ENCODE measurements at regions not wholly inside any gene's neighbourhood (a gene's known extent, or its start where the extent isn't known, plus 50 kb on each side); places are given as distances from the start of the nearest gene placed in this dataset.

GRCh38 chr11:97502201-97502600 is 1112.4 kb downstream of the JRKL start:
- intact Hi-C loops (cut with DNase I; ENCODE audit: low total_unique reads) = no loop called here
- Histone ChIP-seq H3K9me3 (peaks cover 0 to 27% (median 11%) of the 10 kb centered on the region in 8 donors), H3K27me3 (replicated peaks in 1 of 7) (no peaks in the 10 kb centered on the region), H3K27ac (no peak overlapping the region), H3K4me1 (no peaks in the 10 kb centered on the region), H3K4me3 (no peak overlapping the region), H3K36me3 (no peaks in the 10 kb centered on the region)
- TF ChIP-seq POLR2A (IDR thresholded peaks at IDR 0.05) (no peak), POLR2AphosphoS5 (IDR thresholded peaks at IDR 0.05) (no peak)
- TF ChIP-seq, protein P1, sequence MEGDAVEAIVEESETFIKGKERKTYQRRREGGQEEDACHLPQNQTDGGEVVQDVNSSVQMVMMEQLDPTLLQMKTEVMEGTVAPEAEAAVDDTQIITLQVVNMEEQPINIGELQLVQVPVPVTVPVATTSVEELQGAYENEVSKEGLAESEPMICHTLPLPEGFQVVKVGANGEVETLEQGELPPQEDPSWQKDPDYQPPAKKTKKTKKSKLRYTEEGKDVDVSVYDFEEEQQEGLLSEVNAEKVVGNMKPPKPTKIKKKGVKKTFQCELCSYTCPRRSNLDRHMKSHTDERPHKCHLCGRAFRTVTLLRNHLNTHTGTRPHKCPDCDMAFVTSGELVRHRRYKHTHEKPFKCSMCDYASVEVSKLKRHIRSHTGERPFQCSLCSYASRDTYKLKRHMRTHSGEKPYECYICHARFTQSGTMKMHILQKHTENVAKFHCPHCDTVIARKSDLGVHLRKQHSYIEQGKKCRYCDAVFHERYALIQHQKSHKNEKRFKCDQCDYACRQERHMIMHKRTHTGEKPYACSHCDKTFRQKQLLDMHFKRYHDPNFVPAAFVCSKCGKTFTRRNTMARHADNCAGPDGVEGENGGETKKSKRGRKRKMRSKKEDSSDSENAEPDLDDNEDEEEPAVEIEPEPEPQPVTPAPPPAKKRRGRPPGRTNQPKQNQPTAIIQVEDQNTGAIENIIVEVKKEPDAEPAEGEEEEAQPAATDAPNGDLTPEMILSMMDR (IDR thresholded peaks at IDR 0.05 in 8 of 11, conservative IDR thresholded peaks at IDR 0.05 in 3 of 11) = no peak
- no peak for DNase-seq
- 61 to 81% (median 68%) methylated on average over 1 of the region's 1 CpG for WGBS, 5 donors

- TF ChIP-seq, protein P1 (IDR thresholded peaks at IDR 0.05 in 8 of 11, conservative IDR thresholded peaks at IDR 0.05 in 3 of 11) = no peak
- TF ChIP-seq POLR2A (IDR thresholded peaks at IDR 0.05) (no peak), POLR2AphosphoS5 (IDR thresholded peaks at IDR 0.05) (no peak)
- WGBS, 5 donors = 62 to 84% (median 76%) methylated on average over 5 of the region's 5 CpGs
- DNase-seq = no peak
- intact Hi-C loops (cut with DNase I; ENCODE audit: low total_unique reads) = no loop called here
- no peak overlapping the region for H3K27ac ChIP-seq
- no peaks in the 10 kb centered on the region for H3K4me1 ChIP-seq
- H3K4me3 ChIP-seq = no peak overlapping the region
- no peaks in the 10 kb centered on the region for H3K27me3 ChIP-seq (replicated peaks in 1 of 7)
- H3K9me3 ChIP-seq = peaks cover 0 to 15% (median 4%) of the 10 kb centered on the region in 8 donors
- no peaks in the 10 kb centered on the region for H3K36me3 ChIP-seq
Measured at GRCh38 chr11:97506076-97506759, 1116.4 kb downstream of the JRKL start.

- no peaks in the 10 kb centered on the region for H3K36me3 ChIP-seq
- H3K9me3 ChIP-seq = peaks cover 0 to 28% (median 5%) of the 10 kb centered on the region in 8 donors
- no peak for TF ChIP-seq POLR2AphosphoS5 (IDR thresholded peaks at IDR 0.05)
- TF ChIP-seq, protein P1 (IDR thresholded peaks at IDR 0.05 in 8 of 11, conservative IDR thresholded peaks at IDR 0.05 in 3 of 11) = no peak
- 40 to 57% (median 43%) methylated on average over 1 of the region's 1 CpG for WGBS, 5 donors
- no peak overlapping the region for H3K27ac ChIP-seq
- no peaks in the 10 kb centered on the region for H3K4me1 ChIP-seq
- intact Hi-C loops (cut with DNase I; ENCODE audit: low total_unique reads) = no loop called here
- H3K27me3 ChIP-seq (replicated peaks in 1 of 7) = no peaks in the 10 kb centered on the region
- DNase-seq = no peak
- H3K4me3 ChIP-seq = no peak overlapping the region
Measured at GRCh38 chr11:97514446-97514845, 1124.6 kb downstream of the JRKL start.

DNA sequence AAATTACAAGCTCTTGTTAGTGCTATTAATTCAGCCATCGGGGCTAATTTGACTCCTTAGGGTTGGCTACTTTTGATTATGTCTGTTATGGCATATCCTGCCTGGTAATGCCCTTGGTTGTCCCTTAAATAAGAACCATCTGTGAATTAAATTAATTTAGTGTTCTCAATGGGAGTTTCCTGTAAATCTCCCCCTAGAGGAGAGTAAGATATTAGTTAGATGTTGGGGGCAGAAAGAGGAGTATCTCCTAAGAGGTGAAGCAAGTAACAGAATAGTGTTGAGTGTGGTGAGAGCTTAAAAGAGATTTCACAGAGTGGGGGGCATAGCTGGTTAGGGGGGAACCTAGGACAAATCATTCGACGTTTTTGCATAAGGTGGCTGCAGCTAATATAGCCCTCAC is 1126.9 kb downstream of the JRKL start:
- H3K27ac ChIP-seq = no peak overlapping the region
- no peaks in the 10 kb centered on the region for H3K36me3 ChIP-seq
- 73 to 91% (median 78%) methylated on average over 3 of the region's 3 CpGs for WGBS, 5 donors
- H3K9me3 ChIP-seq = peaks cover 0 to 33% (median 13%) of the 10 kb centered on the region in 8 donors
- intact Hi-C loops (cut with DNase I; ENCODE audit: low total_unique reads) = no loop called here
- no peak for TF ChIP-seq POLR2AphosphoS5 (IDR thresholded peaks at IDR 0.05)
- TF ChIP-seq, protein P1 (IDR thresholded peaks at IDR 0.05 in 8 of 11, conservative IDR thresholded peaks at IDR 0.05 in 3 of 11) = no peak
- no peaks in the 10 kb centered on the region for H3K4me1 ChIP-seq
- no peak for DNase-seq
- H3K27me3 ChIP-seq (replicated peaks in 1 of 7) = no peaks in the 10 kb centered on the region
- no peak overlapping the region for H3K4me3 ChIP-seq
